Neural cell (in vitro differentiated cells): ENCODE measurements at regions not wholly inside any gene's neighbourhood (a gene's known extent, or its start where the extent isn't known, plus 50 kb on each side); places are given as distances from the start of the nearest gene placed in this dataset.

ENCODE experiments used
- H2AFZ ChIP-seq: fragments of 200-600, 300-800 bp; sonication (generic), shearing (Covaris generic); 2 replicates; pipeline ENCODE4 v1.6.0; 2014; ENCODE audit warnings: low read depth, mild to moderate bottlenecking, antibody characterized with exemption, low read length, moderate library complexity
- H3F3A ChIP-seq: fragments of 200-600 bp; shearing (Covaris generic); 2 replicates; pipeline ENCODE4 v1.6.1; 2016; ENCODE audit warnings: mild to moderate bottlenecking, moderate library complexity, mixed read lengths, antibody characterized with exemption, low read length; ENCODE audit not compliant: insufficient read depth, poor library complexity, severe bottlenecking
- H3K27ac ChIP-seq: fragments of 200-600, 300-800 bp; sonication (generic), shearing (Covaris generic); 2 replicates; pipeline ENCODE4 v1.5.1; 2014; ENCODE audit warnings: mild to moderate bottlenecking, low read length, moderate library complexity
- H3K27me3 ChIP-seq: fragments of 300-800, 200-600 bp; sonication (generic), shearing (Covaris generic); 2 replicates; pipeline ENCODE4 v1.6.0; 2014; ENCODE audit warnings: mild to moderate bottlenecking, low read depth, low read length, moderate library complexity; ENCODE audit not compliant: insufficient read depth
- H3K36me3 ChIP-seq: fragments of 300-800, 200-600 bp; sonication (generic), shearing (Covaris generic); 2 replicates; pipeline ENCODE4 v1.5.1; 2014; ENCODE audit warnings: mild to moderate bottlenecking, antibody characterized with exemption, low read length, moderate library complexity; ENCODE audit not compliant: insufficient read depth
- H3K4me2 ChIP-seq: fragments of 300-800, 200-600 bp; sonication (generic), shearing (Covaris generic); 2 replicates; pipeline ENCODE4 v1.6.0; 2014; ENCODE audit warnings: mild to moderate bottlenecking, low read length
- H3K4me3 ChIP-seq: fragments of 300-800, 200-600 bp; sonication (generic), shearing (Covaris generic); 2 replicates; pipeline ENCODE4 v1.5.1; 2014; ENCODE audit warnings: mild to moderate bottlenecking, low read length, moderate library complexity
- H3K79me2 ChIP-seq: fragments of 200-600 bp; shearing (Covaris generic); replicated peaks from 2 replicates; pipeline ENCODE4 v1.6.0; 2014; ENCODE audit warnings: mild to moderate bottlenecking, low read length, moderate library complexity; ENCODE audit not compliant: insufficient read depth
- H3K9ac ChIP-seq: fragments of 300-800, 200-600 bp; sonication (generic), shearing (Covaris generic); 2 replicates; pipeline ENCODE4 v1.6.1; 2016; ENCODE audit warnings: mild to moderate bottlenecking, low read length, mixed read lengths
- H3K9me2 ChIP-seq: fragments of 200-600 bp; shearing (Covaris generic); 2 replicates; pipeline ENCODE4 v1.6.1; 2016; ENCODE audit warnings: mild to moderate bottlenecking, low read length, mixed read lengths; ENCODE audit not compliant: insufficient read depth
- H3K9me3 ChIP-seq: fragments of 200-600, 300-800 bp; sonication (generic), shearing (Covaris generic); 2 replicates; pipeline ENCODE4 v1.6.1; 2016; ENCODE audit warnings: mild to moderate bottlenecking, mixed run types, low read length, moderate library complexity, mixed read lengths
- H4K20me1 ChIP-seq: fragments of 200-600 bp; shearing (Covaris generic); 2 replicates; pipeline ENCODE4 v1.6.1; 2016; ENCODE audit warnings: mild to moderate bottlenecking, mixed run types; ENCODE audit not compliant: insufficient read depth
- CTCF ChIP-seq: fragments of 450-650 bp; IDR thresholded peaks from 2 replicates; pipeline ENCODE4 v1.5.1; 2014; ENCODE audit warnings: antibody characterized with exemption, mild to moderate bottlenecking, moderate library complexity; ENCODE audit not compliant: poor library complexity, severe bottlenecking
- EP300 ChIP-seq: fragments of 450-650 bp; conservative IDR thresholded peaks from 2 replicates; pipeline ENCODE4 v1.6.1; 2014; ENCODE audit warnings: antibody characterized with exemption, mild to moderate bottlenecking, moderate library complexity; ENCODE audit not compliant: poor library complexity, severe bottlenecking
- EZH2 ChIP-seq: fragments of 200-600, 300-800 bp; shearing (Covaris generic), sonication (generic); IDR thresholded peaks from 2 replicates; pipeline ENCODE4 v1.6.1; 2014; ENCODE audit warnings: antibody characterized with exemption, low read length, borderline replicate concordance, mild to moderate bottlenecking; ENCODE audit not compliant: insufficient read depth, poor library complexity, severe bottlenecking
- POLR2AphosphoS5 ChIP-seq: IDR thresholded peaks from 2 replicates; pipeline ENCODE4 v1.6.1; 2012
- REST ChIP-seq: IDR thresholded peaks from 2 replicates; pipeline ENCODE4 v1.6.1; 2012; ENCODE audit warnings: borderline replicate concordance
- SMC3 ChIP-seq: fragments of 450-650 bp; conservative IDR thresholded peaks from 2 replicates; pipeline ENCODE4 v1.6.1; 2014; ENCODE audit warnings: antibody characterized with exemption, mild to moderate bottlenecking, moderate library complexity; ENCODE audit not compliant: poor library complexity
- TAF1 ChIP-seq: IDR thresholded peaks from 2 replicates; pipeline ENCODE4 v1.6.1; 2012; ENCODE audit warnings: low read depth

GRCh38 chr12:91792597-91792996, 353.0 kb downstream of the BTG1 start:
- TF ChIP-seq POLR2AphosphoS5 (peak; percentile 59), EP300 (peak; percentile 57), EZH2 (no peak), TAF1 (no peak), CTCF (no peak), REST (no peak)
- no peaks in the 10 kb centered on the region for H3K9me3 ChIP-seq
- H3K27me3 ChIP-seq: peaks cover 3% of the 10 kb centered on the region
- H3K36me3 ChIP-seq: no peaks in the 10 kb centered on the region
- no peaks in the 10 kb centered on the region for H3K9me2 ChIP-seq
- H4K20me1 ChIP-seq: no peaks in the 10 kb centered on the region
- no peak overlapping the region for H3K4me2 ChIP-seq
- no peaks in the 10 kb centered on the region for H3F3A ChIP-seq
- no peak overlapping the region for H3K27ac ChIP-seq
- H3K9ac ChIP-seq: no peak overlapping the region
- H3K79me2 ChIP-seq: no peaks in the 10 kb centered on the region
- H2AFZ ChIP-seq: no peak overlapping the region
- H3K4me3 ChIP-seq: no peak overlapping the region

- H4K20me1 ChIP-seq: no peaks in the 10 kb centered on the region
- no peak overlapping the region for H3K27ac ChIP-seq
- peak overlapping the region; percentile 9 for H3K4me3 ChIP-seq
- H3K79me2 ChIP-seq: no peaks in the 10 kb centered on the region
- no peaks in the 10 kb centered on the region for H3K36me3 ChIP-seq
- no peaks in the 10 kb centered on the region for H3K9me2 ChIP-seq
- no peaks in the 10 kb centered on the region for H3K9me3 ChIP-seq
- no peak overlapping the region for H3K9ac ChIP-seq
- no peak overlapping the region for H3K4me2 ChIP-seq
- H3K27me3 ChIP-seq: peaks cover 5% of the 10 kb centered on the region
- no peak for TF ChIP-seq EP300
- peak; percentile 18 for TF ChIP-seq SMC3
- H2AFZ ChIP-seq: no peak overlapping the region
- peaks cover 4% of the 10 kb centered on the region for H3F3A ChIP-seq
Observed at GRCh38 chr12:91786499-91787272, 359.0 kb downstream of the BTG1 start.
